PC-9 (cell line): ENCODE measurements at regions not wholly inside any gene's neighbourhood (a gene's known extent, or its start where the extent isn't known, plus 50 kb on each side); places are given as distances from the start of the nearest gene placed in this dataset.

Source experiments
- CTCF ChIP-seq: fragments of 200-600 bp; sonication (generic); conservative IDR thresholded peaks from 2 replicates; pipeline ENCODE4 v1.6.1; 2017; ENCODE audit warnings: mixed run types, antibody characterized with exemption, mild to moderate bottlenecking, moderate library complexity
- EZH2 ChIP-seq: fragments of 200-600 bp; sonication (generic); IDR thresholded peaks from 2 replicates; pipeline ENCODE4 v1.8.0; 2017; ENCODE audit warnings: antibody characterized with exemption, low read depth

GRCh38 chrX:113804291-113804690 is 779.6 kb upstream of the HTR2C start:
- TF ChIP-seq CTCF (no peak), EZH2 (no peak)
